ENCODE measurements at regions not wholly inside any gene's neighbourhood (a gene's known extent, or its start where the extent isn't known, plus 50 kb on each side); places are given as distances from the start of the nearest gene placed in this dataset.
"Not testable (repeated sequence)": the region's sequence is repeated elsewhere in the genome, so short reads cannot be mapped to it uniquely, and the experiment has no call there.

- no peak overlapping the region for H3K27ac ChIP-seq (ENCODE audit: low read depth, low read length)
- no peak overlapping the region for H3K4me3 ChIP-seq (ENCODE audit: insufficient read depth, low read length)
- no peaks in the 10 kb centered on the region for H3K4me1 ChIP-seq (ENCODE audit: insufficient read depth, low read length)
- H3K27me3 ChIP-seq (ENCODE audit: insufficient read depth, low read length) = no peaks in the 10 kb centered on the region
- no peaks in the 10 kb centered on the region for H4K20me1 ChIP-seq (ENCODE audit: insufficient read depth, low read length)
- TF ChIP-seq CTCF (IDR thresholded peaks at IDR 0.05; ENCODE audit: extremely low read depth, low read depth, low read length) = no peak
- H3K79me2 ChIP-seq (ENCODE audit: insufficient read depth, low read length) = no peaks in the 10 kb centered on the region
- H3K36me3 ChIP-seq (ENCODE audit: insufficient read depth, low read length) = no peaks in the 10 kb centered on the region
- no peak for DNase-seq (ENCODE audit: insufficient read length, low spot score, missing footprints)
- no peak overlapping the region for H3K4me2 ChIP-seq (ENCODE audit: insufficient read depth, low read length)
- no peaks in the 10 kb centered on the region for H3K9me3 ChIP-seq (ENCODE audit: low read depth, low read length)
- H2AFZ ChIP-seq (ENCODE audit: low read length) = no peak overlapping the region
Measured at GRCh38 chr17:54368906-54369305, 531.7 kb upstream of the TOM1L1 start.

- H4K20me1 ChIP-seq (ENCODE audit: insufficient read depth, low read length) = no peaks in the 10 kb centered on the region
- no peaks in the 10 kb centered on the region for H3K36me3 ChIP-seq (ENCODE audit: insufficient read depth, low read length)
- no peak overlapping the region for H3K4me3 ChIP-seq (ENCODE audit: insufficient read depth, low read length)
- H3K4me1 ChIP-seq (ENCODE audit: insufficient read depth, low read length) = no peaks in the 10 kb centered on the region
- no peaks in the 10 kb centered on the region for H3K79me2 ChIP-seq (ENCODE audit: insufficient read depth, low read length)
- H3K27ac ChIP-seq (ENCODE audit: low read depth, low read length) = no peak overlapping the region
- no peak overlapping the region for H3K4me2 ChIP-seq (ENCODE audit: insufficient read depth, low read length)
- no peaks in the 10 kb centered on the region for H3K9me3 ChIP-seq (ENCODE audit: low read depth, low read length)
- no peaks in the 10 kb centered on the region for H3K27me3 ChIP-seq (ENCODE audit: insufficient read depth, low read length)
- H2AFZ ChIP-seq (ENCODE audit: low read length) = no peak overlapping the region
- DNase-seq (ENCODE audit: insufficient read length, low spot score, missing footprints) = no peak
- no peak for TF ChIP-seq CTCF (IDR thresholded peaks at IDR 0.05; ENCODE audit: extremely low read depth, low read depth, low read length)
Measured at GRCh38 chr17:54372069-54372749, 528.4 kb upstream of the TOM1L1 start.

- Histone ChIP-seq H2AFZ (ENCODE audit: low read length) (no peak overlapping the region), H3K4me1 (ENCODE audit: insufficient read depth, low read length) (no peaks in the 10 kb centered on the region), H3K27me3 (ENCODE audit: insufficient read depth, low read length) (no peaks in the 10 kb centered on the region), H4K20me1 (ENCODE audit: insufficient read depth, low read length) (no peaks in the 10 kb centered on the region), H3K36me3 (ENCODE audit: insufficient read depth, low read length) (no peaks in the 10 kb centered on the region), H3K4me2 (ENCODE audit: insufficient read depth, low read length) (no peak overlapping the region), H3K4me3 (ENCODE audit: insufficient read depth, low read length) (no peak overlapping the region), H3K79me2 (ENCODE audit: insufficient read depth, low read length) (no peaks in the 10 kb centered on the region), H3K27ac (ENCODE audit: low read depth, low read length) (no peak overlapping the region), H3K9me3 (ENCODE audit: low read depth, low read length) (no peaks in the 10 kb centered on the region)
- DNase-seq (ENCODE audit: insufficient read length, low spot score, missing footprints) = no peak
- no peak for TF ChIP-seq CTCF (IDR thresholded peaks at IDR 0.05; ENCODE audit: extremely low read depth, low read depth, low read length)
Measured at GRCh38 chr17:54373970-54374369, 526.7 kb upstream of the TOM1L1 start.

GRCh38 chr17:54376409-54376808, 524.2 kb upstream of the TOM1L1 start:
- H2AFZ ChIP-seq (ENCODE audit: low read length); H3K4me2 ChIP-seq (ENCODE audit: insufficient read depth, low read length); H3K4me1 ChIP-seq (ENCODE audit: insufficient read depth, low read length); H3K27me3 ChIP-seq (ENCODE audit: insufficient read depth, low read length); H3K79me2 ChIP-seq (ENCODE audit: insufficient read depth, low read length); H4K20me1 ChIP-seq (ENCODE audit: insufficient read depth, low read length); H3K36me3 ChIP-seq (ENCODE audit: insufficient read depth, low read length); H3K9me3 ChIP-seq (ENCODE audit: low read depth, low read length); DNase-seq (ENCODE audit: insufficient read length, low spot score, missing footprints); H3K4me3 ChIP-seq (ENCODE audit: insufficient read depth, low read length); H3K27ac ChIP-seq (ENCODE audit: low read depth, low read length): not testable (repeated sequence)

All from osteoblast (primary cell).